HEK293 (cell line): ENCODE measurements at regions not wholly inside any gene's neighbourhood (a gene's known extent, or its start where the extent isn't known, plus 50 kb on each side); places are given as distances from the start of the nearest gene placed in this dataset.

Experiments used
- CTCF ChIA-PET: fragments of 350-600 bp; formaldehyde crosslinking; extraction: SDS; loops from one replicate; lab custom pipeline; 2021; ENCODE audit warnings: antibody characterized with exemption; lab: Yijun Ruan, JAX
- POLR2A ChIA-PET: fragments of 300-600 bp; formaldehyde crosslinking; extraction: SDS; loops from one replicate; lab custom pipeline; 2020; ENCODE audit warnings: antibody characterized with exemption, inconsistent platforms; lab: Yijun Ruan, JAX
- H3K27ac ChIP-seq: fragments of 200-500 bp; sonication (Bioruptor generic); 2 replicates; pipeline ENCODE4 v1.5.1; 2014; ENCODE audit warnings: low read depth, low read length, control low read depth, inconsistent platforms; ENCODE audit errors: extremely low read depth
- H3K36me3 ChIP-seq, 2 experiments: fragments of 200-500 bp in 1 of 2; sonication (Bioruptor generic) in 1 of 2; 1 replicate in 1 of 2; 2 replicates in 1 of 2; pipeline ENCODE4 v1.5.1; 2014 to 2017; ENCODE audit warnings: inconsistent platforms in 2 of 2, low read length in 2 of 2; ENCODE audit not compliant: control insufficient read depth in 2 of 2, insufficient read depth in 1 of 2
- H3K4me1 ChIP-seq: fragments of 200-500 bp; sonication (Bioruptor generic); 2 replicates; pipeline ENCODE4 v1.5.1; 2014; ENCODE audit warnings: mild to moderate bottlenecking, low read length, inconsistent platforms; ENCODE audit not compliant: control insufficient read depth, insufficient read depth
- H3K4me3 ChIP-seq: 2 replicates; pipeline ENCODE4 v1.5.1; 2011; ENCODE audit warnings: low read depth, mild to moderate bottlenecking, control low read depth, low read length, moderate library complexity
- H3K9me3 ChIP-seq: fragments of 200-500 bp; sonication (Bioruptor generic); 2 replicates; pipeline ENCODE4 v1.5.1; 2014; ENCODE audit warnings: low read depth, low read length, inconsistent platforms; ENCODE audit not compliant: control insufficient read depth, insufficient read depth
- GLIS1 ChIP-seq: fragments of 450-650 bp; formaldehyde crosslinking; IDR thresholded peaks from 2 replicates; pipeline ENCODE4 v1.5.1; 2016; ENCODE audit warnings: missing biosample characterization, missing genetic modification characterization
- KLF9 ChIP-seq: fragments of 450-650 bp; formaldehyde crosslinking; IDR thresholded peaks from 2 replicates; pipeline ENCODE4 v1.5.1; 2016; ENCODE audit warnings: missing biosample characterization, missing genetic modification characterization, low read depth
- ZBTB48 ChIP-seq: fragments of 450-650 bp; formaldehyde crosslinking; IDR thresholded peaks from 2 replicates; pipeline ENCODE4 v1.5.1; 2016; ENCODE audit warnings: missing biosample characterization, missing genetic modification characterization
- ZBTB6 ChIP-seq: fragments of 450-650 bp; formaldehyde crosslinking; IDR thresholded peaks from 2 replicates; pipeline ENCODE4 v1.5.1; 2017; ENCODE audit warnings: missing biosample characterization, missing genetic modification characterization
- ZFP37 ChIP-seq: fragments of 450-650 bp; formaldehyde crosslinking; IDR thresholded peaks from 2 replicates; pipeline ENCODE4 v1.5.1; 2016; ENCODE audit warnings: missing biosample characterization, missing genetic modification characterization
- ZNF121 ChIP-seq: fragments of 450-650 bp; formaldehyde crosslinking; IDR thresholded peaks from 2 replicates; pipeline ENCODE4 v1.5.1; 2016; ENCODE audit warnings: missing biosample characterization, missing genetic modification characterization
- ZNF132 ChIP-seq: fragments of 450-650 bp; formaldehyde crosslinking; IDR thresholded peaks from 2 replicates; pipeline ENCODE4 v1.5.1; 2017; ENCODE audit warnings: missing biosample characterization, missing genetic modification characterization, borderline replicate concordance
- ZNF18 ChIP-seq: fragments of 450-650 bp; formaldehyde crosslinking; IDR thresholded peaks from 2 replicates; pipeline ENCODE4 v1.5.1; 2016; ENCODE audit warnings: missing biosample characterization, missing genetic modification characterization
- ZNF19 ChIP-seq: fragments of 450-650 bp; formaldehyde crosslinking; IDR thresholded peaks from 2 replicates; pipeline ENCODE4; 2016; ENCODE audit warnings: missing biosample characterization, missing genetic modification characterization, low read depth
- ZNF354C ChIP-seq: fragments of 450-650 bp; formaldehyde crosslinking; IDR thresholded peaks from 2 replicates; pipeline ENCODE4 v1.5.1; 2016; ENCODE audit warnings: missing biosample characterization, missing genetic modification characterization, low read depth, borderline replicate concordance
- ZNF362 ChIP-seq: fragments of 450-650 bp; formaldehyde crosslinking; IDR thresholded peaks from 2 replicates; pipeline ENCODE4 v1.5.1; 2016; ENCODE audit warnings: missing biosample characterization, missing genetic modification characterization
- ZNF37A ChIP-seq: fragments of 450-650 bp; IDR thresholded peaks from 2 replicates; pipeline ENCODE4 v1.5.1; 2018; ENCODE audit warnings: missing biosample characterization, missing genetic modification characterization
- ZNF423 ChIP-seq: fragments of 450-650 bp; formaldehyde crosslinking; IDR thresholded peaks from 2 replicates; pipeline ENCODE4 v1.5.1; 2016; ENCODE audit warnings: missing biosample characterization, missing genetic modification characterization
- ZNF426 ChIP-seq: fragments of 450-650 bp; formaldehyde crosslinking; IDR thresholded peaks from 2 replicates; pipeline ENCODE4 v1.5.1; 2017; ENCODE audit warnings: missing biosample characterization, missing genetic modification characterization, mild to moderate bottlenecking, inconsistent platforms, moderate library complexity
- ZNF600 ChIP-seq: fragments of 450-650 bp; formaldehyde crosslinking; IDR thresholded peaks from 2 replicates; pipeline ENCODE4 v1.5.1; 2016; ENCODE audit warnings: missing biosample characterization, missing genetic modification characterization
- ZNF621 ChIP-seq: fragments of 450-650 bp; formaldehyde crosslinking; IDR thresholded peaks from 2 replicates; pipeline ENCODE4 v1.5.1; 2017; ENCODE audit warnings: missing biosample characterization, missing genetic modification characterization
- ZNF660 ChIP-seq: fragments of 450-650 bp; IDR thresholded peaks from 2 replicates; pipeline ENCODE4 v1.5.1; 2018; ENCODE audit warnings: missing biosample characterization, mild to moderate bottlenecking, missing genetic modification characterization
- ZNF670 ChIP-seq: fragments of 450-650 bp; formaldehyde crosslinking; IDR thresholded peaks from 2 replicates; pipeline ENCODE4 v1.5.1; 2016; ENCODE audit warnings: missing biosample characterization, missing genetic modification characterization, low read depth
- ZNF692 ChIP-seq: fragments of 450-650 bp; formaldehyde crosslinking; IDR thresholded peaks from 2 replicates; pipeline ENCODE4 v1.5.1; 2016; ENCODE audit warnings: missing biosample characterization, missing genetic modification characterization
- ZNF837 ChIP-seq: fragments of 450-650 bp; formaldehyde crosslinking; IDR thresholded peaks from 2 replicates; pipeline ENCODE4 v1.5.1; 2016; ENCODE audit warnings: missing biosample characterization, missing genetic modification characterization
- ZNF843 ChIP-seq: fragments of 450-650 bp; formaldehyde crosslinking; IDR thresholded peaks from 2 replicates; pipeline ENCODE4 v1.5.1; 2016; ENCODE audit warnings: missing biosample characterization, missing genetic modification characterization
- ZSCAN30 ChIP-seq: fragments of 450-650 bp; IDR thresholded peaks from 2 replicates; pipeline ENCODE4 v1.5.1; 2018; ENCODE audit warnings: missing biosample characterization, mild to moderate bottlenecking, missing genetic modification characterization, moderate library complexity
- ZSCAN5A ChIP-seq: fragments of 450-650 bp; formaldehyde crosslinking; IDR thresholded peaks from 2 replicates; pipeline ENCODE4 v1.5.1; 2016; ENCODE audit warnings: missing biosample characterization, missing genetic modification characterization
- ZXDB ChIP-seq: fragments of 450-650 bp; formaldehyde crosslinking; IDR thresholded peaks from 2 replicates; pipeline ENCODE4 v1.5.1; 2016; ENCODE audit warnings: missing biosample characterization, missing genetic modification characterization
- TF ChIP-seq, protein P1 (sequence below): fragments of 450-650 bp; formaldehyde crosslinking; IDR thresholded peaks from 2 replicates; pipeline ENCODE4 v1.5.1; 2016; ENCODE audit warnings: missing biosample characterization, missing genetic modification characterization
- TF ChIP-seq, protein P2 (sequence below): fragments of 450-650 bp; IDR thresholded peaks from 2 replicates; pipeline ENCODE4 v1.5.1; 2018; ENCODE audit warnings: missing biosample characterization, missing genetic modification characterization
- TF ChIP-seq, protein P3 (sequence below): fragments of 450-650 bp; formaldehyde crosslinking; IDR thresholded peaks from 2 replicates; pipeline ENCODE4 v1.5.1; 2017; ENCODE audit warnings: missing biosample characterization, missing genetic modification characterization

DNA sequence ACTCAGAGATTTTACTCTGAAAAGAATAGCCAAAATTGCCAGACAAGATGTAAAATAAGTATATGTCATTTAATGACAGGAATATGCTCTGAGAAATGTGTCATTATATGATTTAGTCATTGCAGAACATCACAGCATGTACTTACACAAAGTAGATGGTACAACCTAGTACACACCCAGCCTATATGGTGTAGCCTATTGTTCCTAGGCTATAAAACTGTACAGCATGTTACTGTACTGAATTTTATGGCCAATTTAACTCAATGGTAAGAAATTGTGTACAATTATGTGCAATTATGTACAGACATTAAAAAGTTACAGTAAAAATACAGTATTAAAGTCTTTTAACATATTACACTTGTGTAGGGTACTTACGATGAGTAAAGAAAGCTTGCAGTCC, 311.9 kb upstream of the EPHA7 start:
- Histone ChIP-seq H3K27ac (no peak overlapping the region), H3K36me3 (no peaks in the 10 kb centered on the region), H3K9me3 (no peaks in the 10 kb centered on the region), H3K4me3 (no peak overlapping the region), H3K4me1 (no peaks in the 10 kb centered on the region)
- TF ChIP-seq, protein P1, sequence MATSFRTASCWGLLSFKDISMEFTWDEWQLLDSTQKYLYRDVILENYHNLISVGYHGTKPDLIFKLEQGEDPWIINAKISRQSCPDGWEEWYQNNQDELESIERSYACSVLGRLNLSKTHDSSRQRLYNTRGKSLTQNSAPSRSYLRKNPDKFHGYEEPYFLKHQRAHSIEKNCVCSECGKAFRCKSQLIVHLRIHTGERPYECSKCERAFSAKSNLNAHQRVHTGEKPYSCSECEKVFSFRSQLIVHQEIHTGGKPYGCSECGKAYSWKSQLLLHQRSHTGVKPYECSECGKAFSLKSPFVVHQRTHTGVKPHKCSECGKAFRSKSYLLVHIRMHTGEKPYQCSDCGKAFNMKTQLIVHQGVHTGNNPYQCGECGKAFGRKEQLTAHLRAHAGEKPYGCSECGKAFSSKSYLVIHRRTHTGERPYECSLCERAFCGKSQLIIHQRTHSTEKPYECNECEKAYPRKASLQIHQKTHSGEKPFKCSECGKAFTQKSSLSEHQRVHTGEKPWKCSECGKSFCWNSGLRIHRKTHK: no peak
- TF ChIP-seq ZNF692 (tag by site-specific recombination): no peak
- no peak for TF ChIP-seq ZNF426 (tag by site-specific recombination)
- TF ChIP-seq GLIS1: no peak
- no peak for TF ChIP-seq ZNF660 (tag by site-specific recombination)
- no peak for TF ChIP-seq ZNF843
- no peak for TF ChIP-seq ZFP37 (tag by site-specific recombination)
- TF ChIP-seq ZNF19 (tag by site-specific recombination): no peak
- TF ChIP-seq ZNF121 (tag by site-specific recombination): no peak
- no peak for TF ChIP-seq ZNF132 (tag by site-specific recombination)
- TF ChIP-seq ZSCAN30: no peak
- no peak for TF ChIP-seq ZNF37A (tag by site-specific recombination)
- no peak for TF ChIP-seq ZNF354C
- ChIA-PET POLR2A (no interaction called here), CTCF (interaction anchor here (1.3 kb wide), 1 partner anchor 11 kb away, joined by 6 read pairs; no protein-coding TSS in a partner anchor)

GRCh38 chr6:93728150-93728549, 308.8 kb upstream of the EPHA7 start:
- POLR2A ChIA-PET: no interaction called here
- Histone ChIP-seq H3K4me1 (no peaks in the 10 kb centered on the region), H3K36me3 (no peaks in the 10 kb centered on the region), H3K27ac (no peak overlapping the region), H3K9me3 (no peaks in the 10 kb centered on the region), H3K4me3 (no peak overlapping the region)
- CTCF ChIA-PET: no interaction called here
- TF ChIP-seq ZNF837 (tag by site-specific recombination) (no peak), ZNF362 (tag by site-specific recombination) (no peak), ZNF670 (tag by site-specific recombination) (no peak), ZSCAN5A (tag by site-specific recombination) (no peak), KLF9 (tag by site-specific recombination) (no peak), ZNF18 (tag by site-specific recombination) (no peak), ZBTB48 (no peak), ZNF423 (tag by site-specific recombination) (no peak), ZXDB (tag by site-specific recombination) (no peak), ZNF621 (no peak), ZNF600 (tag by site-specific recombination) (no peak), ZBTB6 (tag by site-specific recombination) (no peak)
- TF ChIP-seq, protein P2, sequence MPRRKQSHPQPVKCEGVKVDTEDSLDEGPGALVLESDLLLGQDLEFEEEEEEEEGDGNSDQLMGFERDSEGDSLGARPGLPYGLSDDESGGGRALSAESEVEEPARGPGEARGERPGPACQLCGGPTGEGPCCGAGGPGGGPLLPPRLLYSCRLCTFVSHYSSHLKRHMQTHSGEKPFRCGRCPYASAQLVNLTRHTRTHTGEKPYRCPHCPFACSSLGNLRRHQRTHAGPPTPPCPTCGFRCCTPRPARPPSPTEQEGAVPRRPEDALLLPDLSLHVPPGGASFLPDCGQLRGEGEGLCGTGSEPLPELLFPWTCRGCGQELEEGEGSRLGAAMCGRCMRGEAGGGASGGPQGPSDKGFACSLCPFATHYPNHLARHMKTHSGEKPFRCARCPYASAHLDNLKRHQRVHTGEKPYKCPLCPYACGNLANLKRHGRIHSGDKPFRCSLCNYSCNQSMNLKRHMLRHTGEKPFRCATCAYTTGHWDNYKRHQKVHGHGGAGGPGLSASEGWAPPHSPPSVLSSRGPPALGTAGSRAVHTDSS (tag by site-specific recombination): no peak
- TF ChIP-seq, protein P3, sequence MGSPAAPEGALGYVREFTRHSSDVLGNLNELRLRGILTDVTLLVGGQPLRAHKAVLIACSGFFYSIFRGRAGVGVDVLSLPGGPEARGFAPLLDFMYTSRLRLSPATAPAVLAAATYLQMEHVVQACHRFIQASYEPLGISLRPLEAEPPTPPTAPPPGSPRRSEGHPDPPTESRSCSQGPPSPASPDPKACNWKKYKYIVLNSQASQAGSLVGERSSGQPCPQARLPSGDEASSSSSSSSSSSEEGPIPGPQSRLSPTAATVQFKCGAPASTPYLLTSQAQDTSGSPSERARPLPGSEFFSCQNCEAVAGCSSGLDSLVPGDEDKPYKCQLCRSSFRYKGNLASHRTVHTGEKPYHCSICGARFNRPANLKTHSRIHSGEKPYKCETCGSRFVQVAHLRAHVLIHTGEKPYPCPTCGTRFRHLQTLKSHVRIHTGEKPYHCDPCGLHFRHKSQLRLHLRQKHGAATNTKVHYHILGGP (tag by site-specific recombination): no peak
